NCI-H748 (cell line): ENCODE measurements at regions not wholly inside any gene's neighbourhood (a gene's known extent, or its start where the extent isn't known, plus 50 kb on each side); places are given as distances from the start of the nearest gene placed in this dataset.

Experiments used
- DNase-seq: peaks from one replicate; lab custom pipeline; 2025; ENCODE audit not compliant: unreplicated experiment; lab: John Stamatoyannopoulos, UW

DNA sequence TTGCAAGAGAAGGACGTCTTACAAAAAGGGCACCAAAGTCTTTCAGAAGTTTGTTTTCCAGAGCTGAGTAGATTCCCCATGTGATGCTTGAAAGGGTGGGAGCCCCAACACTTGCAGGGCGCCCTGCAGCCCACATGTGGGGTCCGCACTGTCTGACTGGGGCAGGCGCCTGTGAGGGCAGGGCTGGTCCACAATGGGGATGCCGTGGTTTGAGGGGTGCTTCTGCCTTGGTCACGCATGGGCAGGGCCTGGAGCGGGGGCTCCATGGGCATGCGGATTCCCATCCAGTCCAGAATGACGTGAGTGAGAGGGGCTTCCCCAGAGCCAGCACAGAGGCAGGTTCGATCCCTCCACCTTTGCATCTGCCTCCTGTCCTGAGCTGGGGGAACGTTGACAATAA is 101.5 kb upstream of the SHH start:
- no peak for DNase-seq

DNA sequence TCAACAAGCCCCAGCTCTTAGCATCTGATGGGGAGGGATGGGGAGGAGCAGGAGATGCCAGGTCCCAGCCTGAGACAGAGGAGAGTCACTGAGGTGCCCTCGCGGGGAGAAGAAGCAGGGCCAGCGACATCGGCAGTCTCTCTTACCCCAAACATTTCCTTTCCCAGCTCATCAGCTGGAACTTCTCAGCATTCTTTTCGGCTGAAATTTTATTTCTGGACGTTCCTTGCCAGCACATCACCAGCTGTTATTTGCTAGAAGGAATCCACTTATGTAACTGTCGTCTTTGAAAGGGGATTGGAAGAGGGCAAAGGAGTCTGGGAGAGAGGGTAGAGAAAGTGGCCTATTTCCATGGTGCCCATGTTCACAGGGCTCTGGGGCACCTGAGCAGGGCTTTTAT is 101.0 kb upstream of the SHH start:
- DNase-seq = no peak

DNA sequence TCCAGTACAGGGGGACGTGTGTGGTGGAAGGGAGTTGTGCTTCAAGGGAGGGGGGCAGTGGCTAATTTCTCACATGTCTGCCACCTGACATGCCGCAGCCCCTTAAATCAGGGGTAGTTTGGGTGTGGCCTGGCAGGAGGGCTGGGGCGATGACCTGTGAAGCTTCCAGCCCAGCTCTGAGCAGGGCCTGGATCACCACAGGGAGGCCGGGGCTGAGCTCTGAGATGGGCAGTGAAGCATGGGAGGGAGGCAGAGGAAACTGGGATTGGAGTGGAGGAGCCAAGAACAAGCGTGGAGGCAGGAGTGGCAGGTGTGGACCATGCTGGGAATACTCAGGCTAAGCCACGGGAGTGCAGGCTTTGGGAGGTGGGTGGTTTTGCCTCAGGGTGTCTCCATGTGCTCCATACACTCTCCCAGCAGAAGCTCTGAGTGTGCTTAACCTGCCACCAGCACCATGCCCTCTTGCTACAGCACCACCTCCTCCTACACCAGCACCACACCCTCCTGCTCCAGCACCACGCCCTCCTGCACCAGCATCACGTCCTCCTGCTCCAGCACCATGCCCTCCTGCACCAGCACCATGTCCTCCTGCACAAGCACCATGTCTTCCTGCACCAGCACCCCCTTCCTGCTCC is 99.3 kb upstream of the SHH start:
- DNase-seq = no peak

DNA sequence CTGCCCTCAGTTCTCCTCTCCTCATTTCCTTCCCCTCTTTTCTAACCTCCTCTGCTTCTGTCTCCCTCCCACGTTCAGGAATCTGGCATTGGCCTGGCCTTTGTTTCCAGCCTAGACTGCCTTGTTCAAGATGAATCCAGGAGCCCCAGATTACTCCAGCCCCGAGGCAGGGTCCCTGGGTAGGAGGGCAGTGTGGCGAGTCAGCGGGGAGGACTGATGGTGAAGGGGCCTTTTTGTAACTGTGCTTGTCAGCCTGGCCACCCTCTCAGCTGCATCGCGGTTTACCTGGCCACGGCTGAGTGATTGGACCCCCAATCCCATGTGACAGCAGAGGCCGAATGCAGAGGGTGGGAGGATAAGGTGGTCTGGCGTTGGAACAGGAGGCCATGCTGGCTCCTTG is 96.1 kb upstream of the SHH start:
- DNase-seq = no peak

DNA sequence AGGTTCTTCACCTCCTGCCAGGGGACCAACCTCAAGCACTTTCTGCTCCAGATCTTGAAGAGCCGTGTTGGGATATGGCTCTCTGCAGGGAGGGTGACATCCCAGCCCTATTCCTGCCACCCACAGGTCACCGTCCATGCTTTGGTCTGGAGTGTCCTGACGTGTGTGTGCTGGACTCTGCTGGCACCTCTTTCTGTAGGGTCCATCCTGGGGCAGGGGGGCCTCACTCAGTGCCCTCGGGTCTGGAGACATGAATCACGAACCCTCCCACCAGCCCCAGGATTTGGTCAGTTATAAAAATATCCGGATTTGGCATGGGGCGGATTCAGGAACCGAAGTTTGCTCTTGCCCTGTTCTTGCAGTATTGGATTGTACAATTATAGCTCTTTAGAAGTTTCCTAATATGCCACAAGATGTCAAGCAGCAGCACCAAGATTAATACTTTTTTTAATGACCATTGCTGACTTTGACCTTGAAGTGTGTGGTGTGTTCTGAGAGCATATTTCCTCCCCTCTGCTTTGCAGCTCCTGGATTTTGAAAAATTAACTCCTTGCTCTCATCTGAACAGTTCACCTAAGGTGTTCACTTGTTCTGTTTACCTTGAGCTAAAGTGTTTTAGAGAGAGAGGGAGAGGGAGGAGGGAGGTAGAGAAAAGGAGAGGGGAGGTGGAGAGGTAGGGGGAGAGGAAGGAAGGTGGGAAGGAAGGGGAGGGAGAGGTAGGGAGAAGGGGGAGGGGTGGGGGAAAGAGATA is 95.4 kb upstream of the SHH start:
- no peak for DNase-seq

DNA sequence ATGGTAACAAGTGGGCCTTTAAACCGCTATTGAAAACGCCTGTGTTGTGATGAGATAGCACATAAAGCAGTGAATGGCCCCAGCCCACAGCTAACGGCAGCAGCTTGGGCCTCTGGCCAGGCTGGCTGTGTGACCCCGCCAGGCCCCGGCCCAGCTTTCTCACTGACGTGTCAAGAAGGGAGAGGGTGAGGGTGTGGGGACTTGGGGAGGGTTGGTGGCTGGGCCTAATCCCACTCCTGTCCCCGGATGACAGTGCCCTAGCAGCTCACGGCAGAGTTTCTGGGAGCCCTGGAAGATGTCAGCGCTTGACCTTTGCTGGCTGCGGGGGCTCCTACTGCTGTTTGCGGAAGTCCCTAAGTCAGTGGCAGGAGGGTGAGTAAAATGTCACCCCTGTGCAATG is 88.9 kb upstream of the SHH start:
- no peak for DNase-seq

DNA sequence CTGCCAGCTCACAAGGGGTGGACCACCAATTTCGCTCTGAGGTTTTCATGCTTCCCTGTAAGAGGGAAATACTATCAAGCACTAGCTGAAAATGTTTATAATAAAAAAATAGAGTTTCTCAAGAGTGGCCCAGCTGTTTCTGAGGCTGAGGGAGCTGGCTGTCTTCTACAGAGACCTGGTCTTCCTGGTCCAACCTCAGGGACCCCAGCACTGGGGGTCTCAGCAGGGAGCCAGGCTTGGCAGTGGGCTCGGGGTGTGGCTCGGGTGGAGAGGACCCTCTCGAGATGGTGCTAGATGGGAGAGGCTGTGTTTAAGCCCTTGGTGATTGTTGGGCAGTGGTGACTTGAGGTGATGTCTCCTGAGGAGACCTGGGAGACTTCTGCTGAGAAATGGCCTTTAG is 87.3 kb upstream of the SHH start:
- DNase-seq = no peak

DNA sequence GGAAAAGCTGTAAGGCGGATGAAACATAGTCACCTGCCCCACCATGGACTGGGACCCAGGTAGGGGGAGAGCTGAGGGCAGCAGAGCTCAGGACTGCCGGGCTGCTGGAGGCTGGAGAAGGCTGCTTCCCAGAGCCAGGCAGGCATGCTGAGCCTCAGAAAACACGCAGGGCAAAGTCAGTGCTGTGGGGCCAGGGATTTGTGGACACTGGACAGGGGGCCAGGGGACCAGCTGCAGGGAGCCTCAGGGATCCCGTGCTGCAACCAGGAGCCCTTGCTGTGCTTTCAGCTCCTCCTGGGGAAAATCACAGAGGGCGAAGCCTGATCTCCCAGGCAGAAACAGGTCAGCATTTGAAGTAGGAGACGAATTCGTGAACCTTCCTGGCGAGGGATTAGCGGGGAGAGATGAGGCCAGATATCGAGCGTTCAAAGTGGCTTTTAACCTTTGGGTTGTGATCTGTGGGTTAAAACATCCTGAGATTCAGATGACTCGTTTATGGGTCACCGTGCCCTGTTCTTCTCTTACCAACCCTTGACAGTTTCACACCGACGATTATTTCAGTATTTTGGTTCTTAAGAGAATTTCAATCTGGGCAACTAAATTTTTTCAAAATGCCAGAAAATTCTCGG is 85.6 kb upstream of the SHH start:
- no peak for DNase-seq

DNA sequence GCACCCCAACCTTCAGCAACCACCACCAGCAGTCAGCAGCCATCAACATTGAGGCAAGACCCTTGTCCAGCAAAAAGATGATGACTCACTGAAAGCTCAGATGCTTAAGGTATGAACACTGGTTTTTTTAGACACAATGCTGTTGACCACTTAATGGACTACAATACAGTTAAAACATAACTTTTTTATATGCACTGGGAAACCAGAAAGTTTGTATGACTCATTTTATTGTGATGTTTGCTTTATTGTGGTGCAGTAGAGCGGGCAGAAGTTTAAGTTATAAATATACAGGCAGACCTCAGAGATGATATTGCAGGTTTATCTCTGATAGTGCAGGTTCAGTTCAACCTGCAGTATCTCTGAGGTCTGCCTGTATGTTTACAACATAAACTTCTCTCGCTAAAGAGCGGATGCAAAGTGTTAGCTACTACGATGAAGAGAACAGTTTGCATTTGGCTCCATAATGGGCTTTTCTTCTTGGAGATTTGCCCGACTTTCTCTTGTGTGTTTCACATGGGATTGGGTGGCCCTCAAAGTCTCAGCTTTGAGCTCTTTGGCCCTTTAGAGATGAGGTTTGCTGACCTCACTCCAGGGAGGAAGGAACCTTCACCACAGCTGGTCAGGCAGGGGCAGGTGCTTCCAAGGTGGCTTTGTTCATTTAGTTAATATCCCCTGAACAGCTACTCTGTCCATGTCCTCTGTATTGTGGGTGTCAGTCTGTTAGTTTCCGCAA is 84.4 kb upstream of the SHH start:
- DNase-seq = no peak

DNA sequence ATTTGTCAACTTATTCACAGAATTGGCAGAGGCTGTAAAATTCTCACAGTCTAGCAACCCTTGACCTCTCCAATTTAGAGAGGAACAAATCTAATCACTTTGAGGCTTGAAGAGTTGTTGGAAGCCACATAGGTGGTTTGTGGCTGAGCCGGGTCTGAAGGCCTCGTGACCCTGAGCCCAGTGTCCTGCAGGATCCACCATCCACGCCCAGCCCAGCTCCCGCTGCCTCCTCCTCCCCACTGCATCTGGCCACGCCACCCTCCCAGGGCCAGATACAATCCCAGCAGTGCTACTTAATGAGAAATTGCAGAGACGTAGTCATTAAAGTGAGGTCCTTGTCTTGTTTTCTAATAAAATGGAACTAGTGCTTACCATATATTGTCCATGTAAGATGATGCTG is 81.4 kb upstream of the SHH start:
- DNase-seq = no peak

DNA sequence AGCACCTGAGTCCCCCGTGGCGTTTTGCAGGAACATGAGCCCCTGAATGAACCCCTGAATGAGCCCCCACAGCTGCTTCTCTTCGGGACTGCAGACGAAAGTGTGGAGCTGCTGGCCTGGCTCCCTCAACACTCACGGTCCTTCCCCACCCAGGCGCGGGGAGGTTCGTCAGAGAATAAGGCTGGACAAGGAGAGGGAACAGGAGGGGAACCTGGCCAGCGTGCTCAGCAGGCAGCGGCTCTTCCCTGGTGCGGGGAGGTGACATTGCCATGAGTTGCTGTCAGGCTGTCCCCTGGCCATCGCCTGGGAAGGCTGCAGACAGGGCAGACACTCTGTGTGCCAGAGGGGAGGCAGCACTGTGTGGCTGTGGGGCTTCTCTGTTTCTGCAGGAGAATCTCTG is 80.9 kb upstream of the SHH start:
- no peak for DNase-seq

DNA sequence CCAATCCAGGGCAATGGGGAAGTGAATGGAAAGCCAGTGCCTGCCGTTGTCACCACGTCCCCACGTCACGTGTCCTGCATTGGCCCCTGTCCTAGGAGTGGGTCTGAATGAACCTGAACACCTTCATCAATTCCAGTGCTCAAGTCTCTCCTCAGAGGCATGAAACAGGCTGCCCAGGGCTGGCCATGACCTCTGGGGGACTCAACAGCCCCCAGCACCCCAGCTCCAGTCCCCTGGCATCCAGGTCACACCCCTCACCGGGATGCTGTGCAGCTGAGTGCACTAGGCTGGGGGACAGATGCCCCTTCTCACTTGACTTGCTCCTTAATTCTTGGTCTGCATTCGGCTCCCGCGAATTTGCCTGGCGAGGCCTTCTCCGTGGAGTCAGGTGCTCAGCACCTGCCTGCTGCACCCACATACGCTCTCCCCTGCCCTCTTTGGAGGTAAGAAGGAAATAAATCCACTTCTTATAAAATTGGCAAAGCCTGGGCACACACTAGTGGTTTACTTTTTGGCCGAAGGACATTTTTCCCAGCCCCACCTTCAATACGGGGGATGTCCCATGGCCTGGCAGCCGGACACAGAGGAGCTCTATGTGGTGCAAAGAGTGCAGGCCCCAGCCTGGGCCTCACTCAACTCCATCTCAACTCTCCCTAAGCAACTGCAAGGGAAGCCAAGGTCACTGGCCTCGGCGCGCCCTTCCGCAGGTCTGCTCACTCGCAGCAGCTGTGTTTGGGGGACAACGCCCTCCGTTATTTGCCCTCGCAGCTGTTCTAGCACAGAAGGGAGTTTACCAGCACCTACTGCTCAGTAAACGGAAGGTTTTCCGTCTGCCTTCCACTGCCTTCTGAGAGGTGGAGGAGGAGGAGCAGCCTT is 77.6 kb upstream of the SHH start:
- DNase-seq = peak; percentile 95

DNA sequence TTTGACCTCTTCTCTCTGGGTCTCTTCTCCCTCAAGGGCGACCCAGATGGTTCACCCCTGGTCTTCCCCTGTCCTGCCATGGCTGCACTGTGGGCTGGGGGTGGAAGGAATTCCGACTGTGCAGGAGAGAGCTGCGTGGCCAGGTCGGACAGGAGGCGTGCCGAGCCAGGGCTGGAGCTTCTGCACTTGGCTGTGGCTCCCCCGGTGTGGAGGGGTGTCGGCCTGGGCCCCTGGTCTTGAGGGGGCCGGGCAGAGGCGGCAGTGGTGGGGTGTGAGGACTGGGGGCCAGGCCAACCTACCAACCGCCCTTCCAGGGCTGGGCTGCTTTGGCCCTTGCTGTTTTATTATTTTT is 74.9 kb upstream of the SHH start:
- DNase-seq = no peak

DNA sequence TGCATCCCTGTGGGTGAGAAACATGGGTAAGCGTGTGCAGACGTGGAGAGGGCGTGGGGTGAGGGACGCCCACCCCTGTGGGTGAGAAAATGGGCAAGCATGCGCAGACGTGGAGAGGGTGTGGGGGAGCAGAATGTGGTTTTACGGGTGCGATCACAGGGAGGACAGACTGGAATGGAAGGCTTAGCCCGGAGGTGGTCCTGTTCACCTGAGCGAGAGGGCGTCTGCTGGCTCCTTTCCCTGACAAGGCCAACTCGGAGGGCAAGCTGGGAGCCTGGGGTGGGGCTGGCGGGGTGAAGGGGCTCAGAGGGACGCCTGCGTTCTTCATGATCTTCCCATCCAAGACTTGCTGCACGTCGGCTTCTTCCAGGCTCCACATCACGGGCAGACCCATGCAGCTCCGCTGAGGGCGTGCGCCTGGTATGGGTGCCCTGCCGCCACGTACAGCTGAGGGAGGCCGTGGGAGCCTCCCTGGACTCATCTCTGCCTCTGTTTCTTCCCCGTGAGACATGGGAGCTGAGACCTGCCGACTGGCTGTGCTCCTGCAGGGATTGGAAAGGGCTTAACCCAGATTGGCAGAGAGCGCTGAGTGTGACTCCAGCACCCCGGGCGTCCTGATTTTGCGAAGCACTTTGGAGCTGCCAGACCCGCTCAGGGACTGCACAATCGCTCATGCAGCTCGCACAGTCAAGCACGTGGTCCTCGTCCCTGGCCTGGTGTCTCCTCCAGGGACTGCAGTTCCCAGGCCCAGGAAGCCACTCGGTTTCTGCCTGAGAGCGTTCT is 74.3 kb upstream of the SHH start:
- DNase-seq = no peak

DNA sequence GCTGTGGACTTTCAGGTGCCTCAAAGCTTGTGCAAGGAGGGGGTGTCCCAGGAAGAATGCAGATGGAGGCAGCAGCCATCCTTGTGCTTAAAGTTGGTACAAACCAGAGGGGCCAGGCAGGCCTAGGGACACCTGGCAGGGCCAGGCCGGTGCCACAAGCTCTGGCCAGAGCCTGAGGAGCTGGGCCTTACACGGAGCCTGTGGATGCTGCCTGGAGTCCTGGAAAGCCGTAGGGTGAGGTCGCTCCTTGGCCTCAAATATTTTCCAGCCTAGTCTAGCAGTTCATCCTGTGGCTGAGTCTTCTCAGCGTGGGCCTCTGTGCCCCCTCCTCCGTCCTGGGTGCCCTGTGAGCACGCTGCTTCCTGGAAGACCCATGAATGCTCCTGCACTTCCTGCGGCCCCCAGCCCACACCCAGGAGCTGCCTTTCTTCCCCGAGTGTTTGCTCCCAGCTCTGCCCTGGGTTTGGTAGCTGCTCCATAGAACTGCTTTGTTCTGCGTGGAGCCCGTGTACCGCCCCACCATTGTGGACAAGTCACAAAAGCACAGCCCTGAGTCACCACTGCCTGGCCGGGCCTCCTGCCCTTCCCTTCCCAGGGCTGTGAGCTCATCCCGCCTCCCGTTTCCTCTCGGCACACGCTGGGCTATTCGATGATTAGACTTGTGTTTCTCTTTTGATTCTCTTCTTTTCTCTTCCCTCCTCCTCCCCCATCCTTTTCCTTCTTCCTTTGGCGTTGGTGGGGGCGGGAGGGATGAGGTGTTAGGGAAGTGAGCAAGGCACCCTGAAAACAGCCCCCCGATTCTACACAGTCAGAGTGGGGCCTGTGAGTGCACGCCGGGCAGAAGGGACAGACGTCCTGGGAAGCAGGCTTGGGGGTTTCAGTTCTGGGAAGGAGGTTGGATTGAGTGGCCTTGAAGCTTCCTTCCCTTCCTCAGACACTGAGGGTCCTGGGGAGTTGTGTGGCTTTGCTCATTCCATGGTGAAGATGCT is 73.2 kb upstream of the SHH start:
- DNase-seq = no peak

DNA sequence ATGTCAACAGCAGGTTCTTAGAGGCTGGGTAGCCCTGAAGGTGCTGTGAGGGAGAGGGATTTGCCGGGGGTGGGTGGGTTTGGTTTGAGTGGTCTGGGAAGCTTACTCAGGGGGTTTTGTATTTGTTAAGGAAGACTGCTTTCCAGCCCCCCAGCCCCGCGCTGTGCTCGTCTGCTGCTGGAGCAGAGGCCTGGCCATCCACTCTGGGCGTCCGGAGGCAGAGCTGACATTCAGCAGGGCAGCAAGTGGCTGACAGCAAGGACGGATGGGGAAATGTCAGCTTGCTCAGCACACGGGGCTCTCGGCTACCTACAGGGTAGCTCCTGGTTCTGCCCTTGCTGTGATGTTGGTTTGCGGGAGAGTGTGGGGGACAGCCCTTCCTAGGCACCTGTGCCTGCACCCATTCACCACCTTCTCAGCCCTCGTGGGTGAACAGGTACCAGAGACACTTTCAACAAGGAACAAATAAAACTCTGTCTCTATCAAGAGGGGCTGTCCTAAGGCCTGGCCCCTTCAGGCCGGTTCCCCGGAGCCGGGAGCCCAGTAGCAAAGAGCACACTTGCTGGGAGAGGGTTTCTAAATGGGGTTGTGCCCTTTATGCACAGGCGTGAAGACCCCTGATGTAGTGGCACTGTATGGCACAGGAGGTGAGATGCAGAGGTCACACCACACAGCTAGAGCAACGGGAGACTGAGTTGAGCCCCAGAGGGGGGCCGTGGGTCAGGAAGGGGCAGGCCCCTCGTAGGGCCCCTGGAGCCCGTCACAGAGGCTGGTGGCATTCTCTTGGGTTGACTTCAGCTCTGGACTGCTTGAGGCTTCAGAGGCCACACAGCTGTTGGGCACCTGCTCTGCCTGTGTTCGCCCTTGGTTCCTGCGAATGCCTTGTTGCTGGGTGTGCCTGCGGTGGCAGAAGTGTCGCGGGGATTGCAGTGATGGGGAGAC is 72.2 kb upstream of the SHH start:
- DNase-seq = no peak

DNA sequence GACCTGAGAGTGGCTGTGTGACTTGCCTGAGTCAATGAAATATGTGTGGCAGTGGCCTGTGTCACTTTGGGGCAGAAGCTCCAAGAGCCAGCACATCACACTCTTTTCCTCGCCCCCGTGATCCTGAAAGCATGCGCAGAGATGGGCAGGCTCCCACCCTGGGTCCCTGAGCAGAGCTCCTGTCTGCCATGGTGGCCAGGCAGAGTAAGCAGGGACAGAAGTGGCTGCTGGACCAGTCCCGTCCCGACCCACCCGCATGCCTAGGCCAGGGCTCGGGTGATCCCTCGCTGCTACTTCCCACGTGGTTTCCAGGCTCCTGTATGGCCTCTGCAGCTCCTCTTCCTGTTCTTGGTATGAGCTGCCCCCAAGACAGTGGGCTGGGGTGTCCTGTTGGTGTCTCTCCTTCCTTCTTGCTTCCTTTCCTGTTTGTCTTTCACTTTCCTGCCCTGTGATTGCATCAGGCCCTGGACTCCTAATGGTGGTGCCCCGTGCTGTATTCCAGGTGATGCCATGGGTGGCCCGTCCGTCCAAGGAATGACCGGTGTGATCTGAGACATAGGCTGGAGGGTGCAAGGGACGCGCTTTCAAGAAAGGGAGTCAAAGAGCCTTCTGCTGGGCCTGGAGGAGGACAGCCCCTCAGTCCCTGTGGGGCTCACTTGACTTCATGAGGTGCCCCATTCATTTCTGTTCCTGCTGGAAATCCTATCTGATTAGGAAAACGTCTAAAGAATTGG is 71.4 kb upstream of the SHH start:
- DNase-seq = no peak
